Testis (tissue), 2 donors: ENCODE measurements at regions not wholly inside any gene's neighbourhood (a gene's known extent, or its start where the extent isn't known, plus 50 kb on each side); places are given as distances from the start of the nearest gene placed in this dataset.
"Not testable (repeated sequence)": the region's sequence is repeated elsewhere in the genome, so short reads cannot be mapped to it uniquely, and the experiment has no call there.

ENCODE experiments used
- POLR2A ChIP-seq: fragments of 450-650 bp; IDR thresholded peaks from one replicate; pipeline ENCODE4 v1.6.1; 2017; ENCODE audit warnings: antibody characterized with exemption, mild to moderate bottlenecking, moderate library complexity
- TF ChIP-seq, protein P1 (sequence below), 3 experiments: fragments of 450-650 bp in 2 of 3; fragments of 200-600 bp in 1 of 3; sonication (generic) in 1 of 3; IDR thresholded peaks; one replicate each; pipeline ENCODE4 v1.5.1; 2016 to 2019; ENCODE audit warnings: antibody characterized with exemption in 3 of 3, mild to moderate bottlenecking in 2 of 3, moderate library complexity in 1 of 3

DNA sequence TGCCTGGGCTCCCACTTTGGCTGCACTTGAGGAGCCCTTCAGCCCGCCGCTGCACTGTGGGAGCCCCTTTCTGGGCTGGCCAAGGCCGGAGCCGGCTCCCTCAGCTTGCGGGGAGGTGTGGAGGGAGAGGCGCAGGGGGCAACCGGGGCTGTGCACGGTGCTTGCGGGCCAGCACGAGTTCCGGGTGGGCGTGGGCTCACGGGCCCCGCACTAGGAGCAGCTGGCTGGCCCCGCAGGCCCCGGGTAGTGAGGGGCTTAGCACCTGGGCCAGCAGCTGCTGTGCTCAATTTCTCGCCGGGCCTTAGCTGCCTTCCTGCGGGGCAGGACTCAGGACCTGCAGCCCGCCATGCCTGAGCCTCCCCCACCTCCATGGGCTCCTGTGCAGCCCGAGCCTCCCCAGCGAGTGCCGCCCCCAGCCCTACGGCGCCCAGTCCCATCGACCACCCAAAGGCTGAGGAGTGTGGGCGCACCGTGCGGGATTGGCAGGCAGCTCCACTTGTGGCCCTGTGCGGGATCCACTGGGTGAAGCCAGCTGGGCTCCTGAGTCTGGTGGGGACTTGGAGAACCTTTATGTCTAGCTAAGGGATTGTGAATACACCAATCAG lies 79.9 kb upstream of the HMGA2 start:
- TF ChIP-seq, protein P1, sequence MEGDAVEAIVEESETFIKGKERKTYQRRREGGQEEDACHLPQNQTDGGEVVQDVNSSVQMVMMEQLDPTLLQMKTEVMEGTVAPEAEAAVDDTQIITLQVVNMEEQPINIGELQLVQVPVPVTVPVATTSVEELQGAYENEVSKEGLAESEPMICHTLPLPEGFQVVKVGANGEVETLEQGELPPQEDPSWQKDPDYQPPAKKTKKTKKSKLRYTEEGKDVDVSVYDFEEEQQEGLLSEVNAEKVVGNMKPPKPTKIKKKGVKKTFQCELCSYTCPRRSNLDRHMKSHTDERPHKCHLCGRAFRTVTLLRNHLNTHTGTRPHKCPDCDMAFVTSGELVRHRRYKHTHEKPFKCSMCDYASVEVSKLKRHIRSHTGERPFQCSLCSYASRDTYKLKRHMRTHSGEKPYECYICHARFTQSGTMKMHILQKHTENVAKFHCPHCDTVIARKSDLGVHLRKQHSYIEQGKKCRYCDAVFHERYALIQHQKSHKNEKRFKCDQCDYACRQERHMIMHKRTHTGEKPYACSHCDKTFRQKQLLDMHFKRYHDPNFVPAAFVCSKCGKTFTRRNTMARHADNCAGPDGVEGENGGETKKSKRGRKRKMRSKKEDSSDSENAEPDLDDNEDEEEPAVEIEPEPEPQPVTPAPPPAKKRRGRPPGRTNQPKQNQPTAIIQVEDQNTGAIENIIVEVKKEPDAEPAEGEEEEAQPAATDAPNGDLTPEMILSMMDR (IDR thresholded peaks at IDR 0.05), result not testable (repeated sequence)
- not testable (repeated sequence) for TF ChIP-seq POLR2A
